Lung microvascular endothelial cell (primary cell): ENCODE measurements at regions not wholly inside any gene's neighbourhood (a gene's known extent, or its start where the extent isn't known, plus 50 kb on each side); places are given as distances from the start of the nearest gene placed in this dataset.
A peak's percentile ranks its signal among the peaks of the same experiment; 100 is the strongest.

Experiments used
- DNase-seq, 2 donors: peaks; one replicate each; pipeline versions ENCODE4 v3.0.0 to v3.0.0-alpha.2; 2010; ENCODE audit warnings: low read depth in 2 of 2

DNA sequence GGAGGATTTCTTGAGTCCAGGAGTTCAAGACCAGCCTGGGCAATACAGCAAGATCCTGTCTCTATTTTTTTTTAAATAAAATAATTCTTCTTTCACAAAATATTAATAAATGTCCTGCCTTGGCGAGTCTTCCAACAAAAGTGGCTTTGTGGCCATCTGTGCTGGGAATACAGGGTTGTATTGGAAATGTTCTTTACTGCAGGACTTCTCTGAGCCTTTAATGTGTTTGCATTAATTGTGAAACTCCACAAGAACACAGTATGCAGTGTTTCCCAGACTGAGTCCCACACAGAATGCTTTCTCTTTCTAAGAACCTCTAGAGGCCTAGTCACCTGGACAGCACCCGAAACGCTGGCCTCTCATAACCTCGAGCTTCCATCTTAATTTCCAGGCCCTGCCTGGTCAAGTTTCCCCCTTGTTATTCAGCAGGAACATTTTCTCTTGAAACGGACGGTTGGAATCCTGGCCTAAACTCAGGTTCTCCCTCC, 85.4 kb upstream of the ARRDC4 start:
- no peak for DNase-seq

GRCh38 chr15:97875513-97876280, 84.8 kb upstream of the ARRDC4 start:
- DNase-seq: peak in 1 of 2 donors; percentile 38

DNA sequence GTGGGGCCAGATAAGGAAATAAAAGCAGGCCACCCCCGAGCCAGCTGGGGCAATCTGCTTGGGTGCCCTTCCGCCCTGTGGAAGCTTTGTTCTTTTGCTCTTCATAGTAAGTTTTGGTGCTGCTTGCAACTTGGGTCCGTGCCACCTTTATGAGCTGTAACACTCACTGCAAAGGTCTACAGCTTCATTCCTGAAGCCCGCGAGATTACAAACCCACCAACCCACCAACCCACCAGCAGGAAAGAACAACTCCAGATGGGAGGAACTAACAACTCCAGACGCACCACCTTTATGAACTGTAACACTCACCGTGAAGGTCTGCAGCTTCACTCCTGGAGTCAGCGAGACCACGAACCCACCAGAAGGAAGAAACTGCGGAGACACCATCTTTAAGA, 84.2 kb upstream of the ARRDC4 start:
- DNase-seq: no peak

- no peak for DNase-seq
Observed at GRCh38 chr15:97881346-97881965, 79.0 kb upstream of the ARRDC4 start.

GRCh38 chr15:97884513-97885131, 75.9 kb upstream of the ARRDC4 start:
- DNase-seq: no peak

- DNase-seq: no peak
Observed at GRCh38 chr15:97890307-97890706, 70.2 kb upstream of the ARRDC4 start.

GRCh38 chr15:97892167-97892938, 68.2 kb upstream of the ARRDC4 start:
- DNase-seq: no peak

- no peak for DNase-seq
Observed at GRCh38 chr15:97893967-97894366, 66.5 kb upstream of the ARRDC4 start.

GRCh38 chr15:97899981-97900380, 60.5 kb upstream of the ARRDC4 start:
- DNase-seq: no peak

- peak in 1 of 2 donors; percentile 25 for DNase-seq
Observed at GRCh38 chr15:97902140-97902780, 58.2 kb upstream of the ARRDC4 start.

DNA sequence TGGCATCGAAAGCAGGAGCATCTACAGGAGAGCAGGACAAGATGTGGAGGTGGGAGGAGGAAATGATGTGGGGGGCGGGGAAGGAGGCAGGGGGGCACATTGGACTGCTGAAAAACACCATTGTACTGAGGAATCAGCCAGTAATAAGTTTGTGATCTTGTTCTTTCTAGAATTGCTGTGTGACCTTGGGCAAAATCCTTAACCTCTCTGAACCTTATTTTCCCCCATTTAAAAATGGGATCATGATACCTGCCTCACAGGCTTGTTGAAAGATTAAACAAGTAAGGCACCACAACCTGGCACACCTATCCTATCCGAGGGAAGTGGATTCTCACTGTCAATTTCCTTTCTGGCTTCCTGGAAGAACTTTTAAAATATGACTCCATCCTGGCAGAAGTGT, 56.9 kb upstream of the ARRDC4 start:
- no peak for DNase-seq

GRCh38 chr15:97903971-97904572, 56.4 kb upstream of the ARRDC4 start:
- DNase-seq: peak; percentile 10 to 66

GRCh38 chr15:97909291-97909891, 51.1 kb upstream of the ARRDC4 start:
- DNase-seq: peak; percentile 38 to 64
